ENCODE measurements at regions not wholly inside any gene's neighbourhood (a gene's known extent, or its start where the extent isn't known, plus 50 kb on each side); places are given as distances from the start of the nearest gene placed in this dataset.
"Not testable (repeated sequence)": the region's sequence is repeated elsewhere in the genome, so short reads cannot be mapped to it uniquely, and the experiment has no call there.

- no peak for DNase-seq
These were observed 175.6 kb upstream of the MYLIP start for GRCh38 chr6:15953152-15953880.

DNA sequence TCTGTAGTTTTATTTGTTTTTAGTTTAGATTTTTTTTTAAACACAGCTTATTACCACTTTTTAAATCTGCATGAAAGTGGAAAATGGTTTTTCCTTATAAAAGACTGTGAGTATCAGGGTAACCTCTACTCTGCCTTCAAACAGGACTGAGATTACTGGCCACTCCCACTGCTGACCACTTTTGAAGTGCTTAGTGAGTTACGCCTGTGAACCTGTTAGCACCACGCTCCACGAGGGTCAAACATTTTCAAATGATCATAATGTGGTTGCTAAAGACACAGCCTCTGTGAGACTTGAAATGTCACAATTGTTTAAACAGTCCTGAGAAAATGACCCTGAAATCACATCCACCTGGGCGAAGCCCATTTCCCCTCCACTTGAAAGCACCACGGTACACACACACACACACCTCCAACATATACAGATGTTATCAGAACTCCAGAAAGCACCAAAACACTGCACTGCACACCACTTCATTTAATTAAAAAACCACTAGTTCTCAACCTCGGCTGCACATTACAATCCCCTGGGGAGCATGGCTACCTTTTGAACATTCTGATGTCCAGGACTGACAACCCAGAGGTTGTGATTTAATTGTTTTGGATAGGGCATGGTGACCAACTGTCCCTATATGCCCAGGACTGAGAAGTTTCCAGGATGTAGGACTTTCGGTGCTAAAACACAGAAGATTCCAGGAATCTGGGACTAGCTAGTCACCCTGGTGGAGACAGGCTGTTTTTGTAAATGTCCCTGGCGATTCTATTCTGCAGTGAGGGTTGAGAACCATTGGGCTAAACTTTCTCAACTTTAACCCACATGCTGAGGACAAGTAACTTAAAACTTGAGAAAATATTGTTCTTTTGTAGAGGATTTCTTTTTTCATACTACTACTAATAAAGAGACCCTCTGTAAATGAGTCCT is 176.4 kb upstream of the MYLIP start:
- no peak for DNase-seq

- DNase-seq: no peak
These were observed 177.8 kb upstream of the MYLIP start for GRCh38 chr6:15950962-15951569.

DNA sequence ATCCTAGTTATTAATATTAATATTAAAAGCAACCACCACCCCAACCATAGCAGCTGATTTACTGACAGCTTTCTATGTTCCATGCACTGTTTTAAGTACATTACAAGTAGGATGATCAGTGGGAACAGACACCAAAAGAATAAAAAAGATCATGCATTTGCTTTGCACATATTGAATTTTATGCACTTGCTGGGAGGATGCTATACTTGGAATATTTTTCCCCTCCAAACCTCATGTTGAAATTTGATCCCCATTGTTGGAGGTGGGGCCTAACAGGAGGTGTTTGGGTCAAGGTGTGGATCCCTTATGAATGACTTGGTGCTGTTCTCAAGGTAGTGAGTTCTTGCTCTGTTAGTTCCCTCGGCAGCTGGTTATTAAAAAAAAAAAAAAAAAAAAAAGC is 178.9 kb upstream of the MYLIP start:
- no peak for DNase-seq

- DNase-seq: no peak
These were observed 179.7 kb upstream of the MYLIP start for GRCh38 chr6:15948930-15949900.

GRCh38 chr6:15947923-15948322 is 181.0 kb upstream of the MYLIP start:
- DNase-seq: no peak

DNA sequence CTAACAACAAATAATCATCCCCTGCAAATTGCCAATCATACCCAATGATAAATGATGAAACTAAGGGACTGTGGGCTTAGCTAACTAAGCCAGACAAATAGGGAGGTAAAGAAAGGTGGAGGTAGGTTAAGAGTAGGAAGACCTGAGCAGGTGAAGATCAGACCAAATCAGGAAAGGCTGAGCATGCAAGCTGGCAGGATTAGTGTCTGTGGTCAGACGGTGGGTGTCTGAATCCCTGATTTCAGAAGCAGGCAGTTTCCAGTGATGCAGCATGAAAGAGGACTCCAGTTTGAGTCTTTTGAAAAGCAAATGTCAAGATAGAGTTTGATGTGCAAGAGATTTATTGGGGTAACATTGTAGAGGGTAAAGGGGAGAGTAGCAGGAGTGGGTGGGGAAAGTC is 181.4 kb upstream of the MYLIP start:
- no peak for DNase-seq

GRCh38 chr6:15946701-15947385 is 182.0 kb upstream of the MYLIP start:
- DNase-seq: no peak

DNA sequence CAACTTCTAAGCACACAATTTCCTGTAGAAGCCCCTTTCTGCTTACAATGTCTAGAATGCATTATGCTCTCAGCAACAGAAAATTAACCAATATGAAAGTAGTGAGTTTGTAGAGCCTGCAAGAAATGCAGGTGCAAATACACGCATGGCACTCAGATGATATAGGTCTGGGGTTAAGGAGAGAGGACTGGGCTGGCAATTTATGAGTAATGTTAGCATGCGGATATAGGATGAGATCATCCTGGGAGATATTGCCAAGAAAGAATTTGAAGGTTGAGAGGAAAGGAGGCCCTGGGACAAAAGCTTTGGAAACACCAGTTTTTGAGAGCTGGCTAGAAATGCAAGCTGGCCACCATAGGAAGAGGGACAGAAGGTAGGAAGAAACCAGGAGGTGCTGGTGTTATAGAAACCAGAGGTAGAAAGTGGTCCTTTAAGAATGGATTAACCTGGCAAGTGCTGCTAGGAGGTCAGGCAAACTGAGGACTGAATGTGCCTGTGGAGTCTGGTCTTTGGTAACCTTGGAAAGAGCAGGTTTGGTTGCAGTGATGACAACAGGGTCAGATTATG is 183.2 kb upstream of the MYLIP start:
- no peak for DNase-seq

GRCh38 chr6:15943423-15943822 is 185.5 kb upstream of the MYLIP start:
- DNase-seq: no peak

DNA sequence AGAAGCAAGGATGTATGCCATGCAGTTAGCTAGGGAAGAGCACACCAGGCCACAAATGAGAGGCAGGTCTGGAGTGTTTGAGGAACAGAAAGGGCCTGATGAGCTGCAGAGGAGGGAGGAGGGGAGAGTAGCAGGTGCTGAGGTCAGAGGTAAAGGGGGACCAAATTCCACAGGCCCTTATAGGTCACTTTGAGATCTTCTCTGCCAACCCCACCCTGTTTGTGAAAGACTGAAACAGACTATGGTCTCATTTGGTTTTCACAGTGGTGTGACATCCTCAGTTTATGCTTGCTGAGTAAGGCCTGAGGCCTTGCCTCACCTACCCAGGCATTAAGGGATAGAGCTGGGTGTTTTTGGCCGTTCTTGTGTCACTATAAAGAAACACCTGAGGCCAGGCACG is 187.7 kb upstream of the MYLIP start:
- DNase-seq: no peak

DNA sequence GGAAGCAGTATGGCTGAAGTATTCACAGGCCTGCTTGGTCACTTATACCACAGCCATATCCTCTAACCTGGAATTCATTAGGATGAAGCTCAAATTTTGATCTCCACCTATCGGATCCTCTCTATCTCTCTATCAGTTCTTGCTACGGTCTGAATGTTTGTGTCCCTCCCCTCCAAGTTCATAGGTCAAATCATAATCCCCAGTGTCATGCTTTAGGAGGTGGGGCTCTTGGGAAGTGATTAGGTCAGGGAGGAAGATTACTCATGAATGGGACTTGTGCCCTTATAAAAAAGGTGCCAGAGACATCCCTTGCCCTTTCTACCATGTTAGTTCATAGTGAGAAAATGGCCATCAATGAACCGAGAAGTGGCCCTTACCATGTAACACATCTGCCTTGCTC is 190.8 kb upstream of the MYLIP start:
- DNase-seq: no peak

DNA sequence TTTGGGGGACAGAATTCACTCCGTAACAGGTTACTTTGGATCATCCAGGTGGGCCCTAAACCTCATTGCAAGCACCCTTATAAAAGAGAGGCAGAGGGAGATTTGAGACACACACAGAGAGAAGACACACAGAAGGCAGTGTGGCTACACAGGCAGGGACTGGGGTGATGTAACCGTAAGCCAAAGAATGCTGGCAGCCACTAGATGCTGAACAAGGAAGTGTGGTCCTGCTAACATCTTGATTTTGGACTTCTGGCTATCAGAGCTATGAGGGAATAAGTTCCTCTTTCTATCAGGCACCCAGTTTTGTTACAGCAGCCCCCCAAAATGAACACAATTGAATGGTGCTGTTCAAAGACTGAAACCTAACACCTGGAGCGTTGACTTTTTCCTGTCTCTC is 191.3 kb upstream of the MYLIP start:
- DNase-seq: peak; percentile 36 to 37

DNA sequence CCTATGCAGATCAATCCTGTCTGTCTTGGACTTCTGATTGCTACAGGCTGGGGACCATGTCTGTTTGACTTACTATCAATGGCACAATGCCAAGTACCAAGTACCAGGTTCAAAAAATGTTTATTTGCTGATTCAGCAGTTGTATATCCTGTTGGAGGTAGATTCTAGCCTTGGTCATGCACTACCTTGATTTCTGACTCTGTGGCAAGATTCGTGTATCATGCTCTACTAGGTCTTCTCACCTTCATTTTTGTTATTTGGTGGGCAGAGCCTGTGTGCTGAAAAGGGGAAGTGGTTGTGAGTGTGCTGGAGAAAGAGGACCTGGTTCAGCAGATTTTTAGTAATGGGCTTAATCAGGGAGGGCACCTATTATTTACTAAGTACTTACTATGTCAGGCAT is 192.4 kb upstream of the MYLIP start:
- peak; percentile 85 to 92 for DNase-seq

DNA sequence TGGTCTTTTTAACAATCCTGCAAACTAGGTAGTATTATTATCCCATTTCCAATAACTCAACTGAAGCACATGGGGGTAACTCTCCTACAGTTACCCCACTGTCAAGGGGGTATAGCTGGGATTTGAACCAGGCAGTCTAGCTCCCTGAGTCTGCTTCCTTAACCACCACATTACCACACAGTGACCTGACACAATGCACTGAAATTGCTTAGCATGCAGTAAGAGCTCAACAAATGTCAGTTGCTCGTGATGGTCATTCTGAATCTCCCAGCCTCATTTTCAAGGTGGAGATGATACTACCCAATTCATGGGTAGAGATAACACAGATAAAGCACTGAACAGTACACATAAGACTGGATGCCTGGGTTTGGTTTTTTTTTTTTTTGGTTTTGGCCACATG is 193.2 kb upstream of the MYLIP start:
- DNase-seq: no peak

- DNase-seq: not testable (repeated sequence)
These were observed 197.2 kb upstream of the MYLIP start for GRCh38 chr6:15931697-15932096.

GRCh38 chr6:15930207-15930606 is 198.7 kb upstream of the MYLIP start:
- no peak for DNase-seq

DNA sequence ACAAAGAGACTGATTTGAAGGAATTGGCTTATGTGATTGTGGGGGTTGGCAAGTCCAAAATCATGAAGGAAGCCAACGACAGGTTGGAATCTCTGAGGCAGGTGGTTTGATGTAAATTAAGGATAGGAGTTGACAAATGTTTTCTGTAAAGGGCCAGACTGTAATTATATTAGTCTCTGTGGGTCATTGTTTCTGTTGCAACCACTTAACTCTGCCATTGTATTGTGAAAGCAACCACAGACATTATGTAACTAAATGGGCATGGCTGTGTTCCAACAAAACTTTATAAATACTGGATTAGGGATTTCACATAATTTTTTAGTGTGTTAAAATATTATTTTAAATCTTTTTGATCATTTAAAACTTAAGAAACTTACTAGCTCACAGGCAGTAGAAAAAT is 199.2 kb upstream of the MYLIP start:
- DNase-seq: no peak

GRCh38 chr6:15927531-15928225 is 201.2 kb upstream of the MYLIP start:
- no peak for DNase-seq

DNA sequence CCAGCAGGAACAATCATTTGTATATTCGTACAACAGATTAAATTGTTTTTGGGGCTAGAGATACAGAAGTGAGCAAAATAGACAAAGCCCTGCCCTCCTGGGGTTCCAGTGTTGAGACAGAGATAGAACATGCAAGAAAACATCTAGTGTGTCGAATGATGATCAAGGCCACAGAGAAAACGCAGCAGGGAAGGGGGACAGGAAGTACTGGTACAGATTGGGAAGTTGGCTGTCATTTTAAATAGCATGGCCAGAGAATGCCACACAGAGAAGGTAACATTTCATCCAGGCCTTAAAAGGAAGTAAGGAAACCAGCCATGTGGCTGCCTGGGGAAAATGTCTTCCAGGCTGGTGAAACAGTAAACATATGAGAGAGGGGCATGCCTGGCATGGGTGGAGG is 202.6 kb upstream of the MYLIP start:
- peak in 1 of 2 experiments; percentile 19 for DNase-seq

DNA sequence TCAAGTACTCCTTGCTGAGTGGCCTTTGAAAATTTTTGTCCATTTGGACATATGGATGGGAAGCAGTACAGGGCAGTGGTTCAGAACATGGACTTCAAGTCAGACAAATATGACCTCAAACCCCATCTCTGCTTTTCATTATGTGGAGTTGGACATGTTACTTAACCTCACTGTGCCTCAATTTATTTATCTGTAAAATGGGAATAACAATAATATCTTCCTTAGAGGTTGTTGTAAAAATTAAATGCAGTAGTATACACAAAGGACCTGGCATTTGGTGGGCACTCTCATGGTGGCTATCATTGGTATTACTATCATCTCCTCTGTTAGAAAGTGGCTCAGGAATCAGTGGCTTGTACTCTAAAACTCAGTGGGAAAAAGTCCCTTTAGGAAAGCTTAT is 204.0 kb upstream of the MYLIP start:
- no peak for DNase-seq
